ENCODE measurements at regions not wholly inside any gene's neighbourhood (a gene's known extent, or its start where the extent isn't known, plus 50 kb on each side); places are given as distances from the start of the nearest gene placed in this dataset.

DNA sequence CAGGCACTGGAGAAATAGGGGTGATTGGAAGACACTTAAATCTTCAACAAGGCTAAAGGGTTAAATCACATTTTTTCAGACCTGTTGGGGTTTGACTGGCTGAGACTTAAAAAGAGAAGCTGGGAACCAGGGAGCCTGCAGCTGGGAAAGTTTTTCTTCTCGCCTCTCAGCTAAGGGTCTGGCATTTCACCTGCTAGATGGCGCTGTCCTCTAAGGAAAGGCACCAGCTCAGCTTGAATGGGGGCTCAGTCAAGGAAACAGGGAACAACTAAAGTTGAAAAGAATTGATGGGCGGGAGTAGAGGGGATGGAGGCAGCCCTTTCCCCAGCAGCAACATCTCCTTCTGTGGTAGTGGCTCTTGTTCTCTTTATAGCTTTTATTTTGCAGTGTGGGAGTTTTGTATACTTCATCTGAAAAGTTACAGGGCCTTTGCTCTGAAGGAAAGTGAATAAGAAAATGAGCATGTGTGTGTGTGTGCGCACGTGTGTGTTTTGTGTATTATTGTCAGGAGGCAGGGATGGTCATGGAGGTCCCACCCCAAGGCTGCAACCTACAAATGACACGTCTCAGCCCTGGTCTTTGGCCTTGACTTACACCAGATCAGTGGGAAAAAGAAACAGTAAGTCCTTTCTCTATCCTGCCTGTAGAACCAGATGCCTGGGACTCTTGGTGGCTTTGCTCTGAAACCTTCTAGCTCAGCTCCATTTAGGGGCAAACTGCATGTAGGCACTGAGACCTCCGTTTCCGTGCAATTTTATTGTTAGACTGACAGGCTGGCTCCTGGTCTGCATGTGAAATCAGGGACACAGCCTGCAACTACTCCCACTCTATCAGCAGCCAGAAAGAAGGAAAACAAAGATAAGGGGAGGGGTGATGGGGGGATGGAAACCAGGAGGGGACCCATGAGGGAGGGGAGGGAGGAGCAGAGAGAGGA lies 316.2 kb upstream of the CLINT1 start:
- TF ChIP-seq POLR2A (IDR thresholded peaks at IDR 0.05; ENCODE audit: low read depth, low read length) (no peak), TAF1 (IDR thresholded peaks at IDR 0.05; ENCODE audit: borderline replicate concordance, low read depth, low read length) (no peak), POLR2AphosphoS5 (IDR thresholded peaks at IDR 0.05; ENCODE audit: low read depth, low read length) (no peak)

Measured in GM12892 (cell line).